HEK293 (cell line): ENCODE measurements at regions not wholly inside any gene's neighbourhood (a gene's known extent, or its start where the extent isn't known, plus 50 kb on each side); places are given as distances from the start of the nearest gene placed in this dataset.

Experiments
- BCL11A ChIP-seq: fragments of 450-650 bp; formaldehyde crosslinking; IDR thresholded peaks from 2 replicates; pipeline ENCODE4 v1.5.1; 2016; ENCODE audit warnings: low read depth, missing biosample characterization, missing genetic modification characterization
- CTCF ChIP-seq: fragments of 450-650 bp; formaldehyde crosslinking; IDR thresholded peaks from 2 replicates; pipeline ENCODE4 v1.5.1; 2016; ENCODE audit warnings: missing biosample characterization, missing genetic modification characterization
- HIC1 ChIP-seq: fragments of 450-650 bp; formaldehyde crosslinking; IDR thresholded peaks from 2 replicates; pipeline ENCODE4 v1.5.1; 2016; ENCODE audit warnings: missing biosample characterization, missing genetic modification characterization
- SP7 ChIP-seq: fragments of 450-650 bp; formaldehyde crosslinking; IDR thresholded peaks from 2 replicates; pipeline ENCODE4 v1.5.1; 2016; ENCODE audit warnings: missing biosample characterization, missing genetic modification characterization
- ZNF140 ChIP-seq: fragments of 450-650 bp; formaldehyde crosslinking; IDR thresholded peaks from 2 replicates; pipeline ENCODE4 v1.5.1; 2016; ENCODE audit warnings: missing biosample characterization, missing genetic modification characterization
- ZNF26 ChIP-seq: fragments of 450-650 bp; formaldehyde crosslinking; IDR thresholded peaks from 2 replicates; pipeline ENCODE4 v1.5.1; 2016; ENCODE audit warnings: missing biosample characterization, missing genetic modification characterization
- ZNF266 ChIP-seq: fragments of 450-650 bp; formaldehyde crosslinking; IDR thresholded peaks from 2 replicates; pipeline ENCODE4 v1.5.1; 2016; ENCODE audit warnings: missing biosample characterization, missing genetic modification characterization, low read depth
- ZNF280D ChIP-seq: fragments of 450-650 bp; formaldehyde crosslinking; IDR thresholded peaks from 2 replicates; pipeline ENCODE4 v1.5.1; 2016; ENCODE audit warnings: missing biosample characterization, missing genetic modification characterization
- ZNF362 ChIP-seq: fragments of 450-650 bp; formaldehyde crosslinking; IDR thresholded peaks from 2 replicates; pipeline ENCODE4 v1.5.1; 2016; ENCODE audit warnings: missing biosample characterization, missing genetic modification characterization
- ZSCAN16 ChIP-seq: fragments of 450-650 bp; formaldehyde crosslinking; IDR thresholded peaks from 2 replicates; pipeline ENCODE4 v1.5.1; 2016; ENCODE audit warnings: missing biosample characterization, missing genetic modification characterization

- TF ChIP-seq CTCF (tag by site-specific recombination) (no peak), SP7 (tag by site-specific recombination) (no peak), ZNF140 (tag by site-specific recombination) (no peak), HIC1 (tag by site-specific recombination) (no peak), ZNF280D (tag by site-specific recombination) (no peak), ZNF26 (tag by site-specific recombination) (no peak), ZNF266 (tag by site-specific recombination) (no peak), ZNF362 (tag by site-specific recombination) (no peak), ZSCAN16 (tag by site-specific recombination) (no peak), BCL11A (tag by site-specific recombination) (no peak)
Measured at GRCh38 chr7:25360451-25360850, 132.2 kb upstream of the NPVF start.
